ENCODE measurements at regions not wholly inside any gene's neighbourhood (a gene's known extent, or its start where the extent isn't known, plus 50 kb on each side); places are given as distances from the start of the nearest gene placed in this dataset.
"Not testable (repeated sequence)": the region's sequence is repeated elsewhere in the genome, so short reads cannot be mapped to it uniquely, and the experiment has no call there.

GRCh38 chr14:106665814-106666213 lies 1139.4 kb downstream of the TMEM121 start:
- Histone ChIP-seq H3K27ac (no peak overlapping the region), H3K4me1 (no peaks in the 10 kb centered on the region), H3K9me3 (no peaks in the 10 kb centered on the region), H3K4me3 (no peak overlapping the region), H3K27me3 (ENCODE audit: insufficient read depth in 3 of 3, low read length in 2 of 3) (no peaks in the 10 kb centered on the region), H3K36me3 (ENCODE audit: insufficient read depth in 1 of 2, low read depth in 1 of 2) (no peaks in the 10 kb centered on the region)
- intact Hi-C loops (cut with DNase I): no loop called here
- WGBS, 3 donors: 80 to 88% (median 83%) methylated on average over 14 to 15 of the region's 15 CpGs
- no peak for TF ChIP-seq CTCF (IDR thresholded peaks at IDR 0.05)
- DNase-seq (no peak), ATAC-seq (no peak)

GRCh38 chr14:106666341-106666740 lies 1140.0 kb downstream of the TMEM121 start:
- DNase-seq: no peak
- H3K4me3 ChIP-seq: no peak overlapping the region
- no peak for TF ChIP-seq CTCF (IDR thresholded peaks at IDR 0.05)
- no peaks in the 10 kb centered on the region for H3K36me3 ChIP-seq (ENCODE audit: insufficient read depth in 1 of 2, low read depth in 1 of 2)
- intact Hi-C loops (cut with DNase I): no loop called here
- H3K27ac ChIP-seq: no peak overlapping the region
- 74 to 78% (median 76%) methylated on average over 4 of the region's 4 CpGs for WGBS, 3 donors
- H3K4me1 ChIP-seq: no peaks in the 10 kb centered on the region
- no peaks in the 10 kb centered on the region for H3K9me3 ChIP-seq
- ATAC-seq: no peak
- H3K27me3 ChIP-seq (ENCODE audit: insufficient read depth in 3 of 3, low read length in 2 of 3): no peaks in the 10 kb centered on the region

GRCh38 chr14:106670011-106670410 lies 1143.6 kb downstream of the TMEM121 start:
- no peak for TF ChIP-seq CTCF (IDR thresholded peaks at IDR 0.05)
- Histone ChIP-seq H3K27ac (no peak overlapping the region), H3K4me1 (no peaks in the 10 kb centered on the region), H3K27me3 (ENCODE audit: insufficient read depth in 3 of 3, low read length in 2 of 3) (no peaks in the 10 kb centered on the region), H3K36me3 (ENCODE audit: insufficient read depth in 1 of 2, low read depth in 1 of 2) (no peaks in the 10 kb centered on the region), H3K4me3 (no peak overlapping the region), H3K9me3 (no peaks in the 10 kb centered on the region)
- ATAC-seq: no peak
- WGBS, 3 donors: 51 to 60% (median 56%) methylated on average over 4 of the region's 4 CpGs
- intact Hi-C loops (cut with DNase I): no loop called here
- no peak for DNase-seq

- H3K27ac ChIP-seq; H3K36me3 ChIP-seq (ENCODE audit: insufficient read depth in 1 of 2, low read depth in 1 of 2); ATAC-seq; H3K27me3 ChIP-seq (ENCODE audit: insufficient read depth in 3 of 3, low read length in 2 of 3); H3K4me3 ChIP-seq; DNase-seq; intact Hi-C loops (cut with DNase I); H3K9me3 ChIP-seq; H3K4me1 ChIP-seq: not testable (repeated sequence)
- WGBS, 3 donors: 38 to 59% (median 45%) methylated on average over 2 of the region's 2 CpGs
Measured at GRCh38 chr14:106674093-106674492, 1147.7 kb downstream of the TMEM121 start.

GRCh38 chr14:106674509-106675125 lies 1148.2 kb downstream of the TMEM121 start:
- H3K4me1 ChIP-seq; ATAC-seq; intact Hi-C loops (cut with DNase I); H3K9me3 ChIP-seq; DNase-seq; H3K27me3 ChIP-seq (ENCODE audit: insufficient read depth in 3 of 3, low read length in 2 of 3); H3K27ac ChIP-seq; H3K4me3 ChIP-seq; H3K36me3 ChIP-seq (ENCODE audit: insufficient read depth in 1 of 2, low read depth in 1 of 2): not testable (repeated sequence)
- 54 to 68% (median 65%) methylated on average over 4 to 11 of the region's 13 CpGs for WGBS, 3 donors

GRCh38 chr14:106675716-106676115 lies 1149.3 kb downstream of the TMEM121 start:
- intact Hi-C loops (cut with DNase I); H3K4me3 ChIP-seq; H3K27me3 ChIP-seq (ENCODE audit: insufficient read depth in 3 of 3, low read length in 2 of 3); H3K9me3 ChIP-seq; H3K4me1 ChIP-seq; DNase-seq; ATAC-seq; H3K36me3 ChIP-seq (ENCODE audit: insufficient read depth in 1 of 2, low read depth in 1 of 2); H3K27ac ChIP-seq: not testable (repeated sequence)
- 60 to 67% (median 62%) methylated on average over 3 of the region's 3 CpGs for WGBS, 3 donors
